Pancreas (tissue), 10 donors: ENCODE measurements at regions not wholly inside any gene's neighbourhood (a gene's known extent, or its start where the extent isn't known, plus 50 kb on each side); places are given as distances from the start of the nearest gene placed in this dataset.

Source experiments
- ATAC-seq, 4 donors: fragments of 200-7000 bp; cut with Tn5 transposase; one replicate each; pipeline versions ENCODE4 v1.8.0 to v1.9.1; 2020; ENCODE audit warnings: mild to moderate bottlenecking in 4 of 4, moderate library complexity in 4 of 4
- DNase-seq, 6 donors: peaks; one replicate each; pipeline ENCODE4 v3.0.0-alpha.2; 2020
- FAIRE-seq: peaks from 2 replicates; lab custom pipeline; 2012; peaks lifted over from hg19 to GRCh38; lab: Jason Lieb, UNC
- H3K27ac ChIP-seq, 4 donors: fragments of 200-600 bp; sonication (generic); 1 replicate in 3 of 4; 2 replicates in 1 of 4; pipeline versions ENCODE4 v1.5.0 to v1.8.0; 2020
- H3K27me3 ChIP-seq, 4 donors: fragments of 200-600 bp; one replicate each; pipeline ENCODE4 v1.8.0; 2021
- H3K36me3 ChIP-seq, 3 donors: fragments of 200-600 bp; sonication (generic) in 1 of 3; one replicate each; pipeline versions ENCODE4 v1.5.0 to v1.8.0; 2020 to 2021
- H3K4me1 ChIP-seq, 3 donors: fragments of 200-600 bp; one replicate each; pipeline ENCODE4 v1.8.0; 2021
- H3K4me3 ChIP-seq, 4 donors: fragments of 200-600 bp; sonication (generic) in 2 of 4; one replicate each; pipeline versions ENCODE4 v1.5.0 to v1.8.0; 2020 to 2021
- H3K9me3 ChIP-seq, 4 donors: fragments of 200-600 bp; one replicate each; pipeline ENCODE4 v1.8.0; 2021
- CTCF ChIP-seq, 4 donors: fragments of 200-600 bp; sonication (generic) in 3 of 4; IDR thresholded peaks; one replicate each; pipeline versions ENCODE4 v1.5.0 to v1.8.0; 2021; ENCODE audit warnings: antibody characterized with exemption in 4 of 4
- WGBS, 2 donors: extraction: QIAGEN DNeasy Blood & Tissue Kit; methylation state at CpG; one replicate each; pipeline ENCODE4 v1.1.7; 2013; 5-methylcytosine and 5-hydroxymethylcytosine counted together
- intact Hi-C, 3 donors: fragments of 100-400 bp; cut with DNase I; formaldehyde crosslinking; loops; one replicate each; pipeline versions ENCODE4 v1.11.1 to v1.14.2; 2022
- donor health status: healthy with polysubstance abuse.
- donor health status: DM: no; HTN: no; CAD: no; lungs with moderate emphysema.
- donor health status: DM: no; HTN: no; CAD: no.
- donor health status: control.
- donor health status: control.
- donor health status: Bipolar disorder and iron deficiency.
- donor health status: DM: yes; HTN: yes; CAD: no.
- donor health status: DM: no; HTN: no; CAD: no.
- donor health status: DM: no; HTN: no; CAD: no.
- donor health status: DM: yes; HTN: yes; CAD: no.

- FAIRE-seq (no peak), DNase-seq (no peak), ATAC-seq (no peak)
- Histone ChIP-seq H3K4me1 (no peaks in the 10 kb centered on the region), H3K4me3 (no peak overlapping the region), H3K9me3 (no peaks in the 10 kb centered on the region), H3K27me3 (no peaks in the 10 kb centered on the region), H3K27ac (no peak overlapping the region), H3K36me3 (no peaks in the 10 kb centered on the region)
- intact Hi-C loops = no loop called here
- TF ChIP-seq CTCF (IDR thresholded peaks at IDR 0.05) = no peak
- WGBS, 2 donors = 95 to 96% methylated on average over 1 of the region's 1 CpG
Measured at GRCh38 chr2:57954020-57954419, 92.6 kb upstream of the VRK2 start.

- Histone ChIP-seq H3K4me3 (no peak overlapping the region), H3K4me1 (no peaks in the 10 kb centered on the region), H3K9me3 (no peaks in the 10 kb centered on the region), H3K27me3 (no peaks in the 10 kb centered on the region), H3K27ac (no peak overlapping the region), H3K36me3 (no peaks in the 10 kb centered on the region)
- intact Hi-C loops = no loop called here
- TF ChIP-seq CTCF (IDR thresholded peaks at IDR 0.05) = no peak
- 74 to 89% methylated on average over 3 of the region's 3 CpGs for WGBS, 2 donors
- ATAC-seq (no peak), FAIRE-seq (no peak), DNase-seq (no peak)
Measured at GRCh38 chr2:57957238-57957637, 89.4 kb upstream of the VRK2 start.

- Histone ChIP-seq H3K27me3 (no peaks in the 10 kb centered on the region), H3K36me3 (no peaks in the 10 kb centered on the region), H3K27ac (no peak overlapping the region), H3K4me3 (no peak overlapping the region), H3K4me1 (no peaks in the 10 kb centered on the region), H3K9me3 (no peaks in the 10 kb centered on the region)
- FAIRE-seq (no peak), DNase-seq (no peak), ATAC-seq (no peak)
- intact Hi-C loops = no loop called here
- WGBS, 2 donors = 53 to 64% methylated on average over 7 of the region's 7 CpGs
- TF ChIP-seq CTCF (IDR thresholded peaks at IDR 0.05) = no peak
Measured at GRCh38 chr2:57959390-57959789, 87.2 kb upstream of the VRK2 start.

GRCh38 chr2:57962861-57963260 is 83.7 kb upstream of the VRK2 start:
- Histone ChIP-seq H3K27ac (no peak overlapping the region), H3K4me3 (no peak overlapping the region), H3K4me1 (no peaks in the 10 kb centered on the region), H3K9me3 (no peaks in the 10 kb centered on the region), H3K36me3 (no peaks in the 10 kb centered on the region), H3K27me3 (no peaks in the 10 kb centered on the region)
- intact Hi-C loops = no loop called here
- ATAC-seq = no peak
- WGBS, 2 donors = 76 to 87% methylated on average over 3 of the region's 3 CpGs
- FAIRE-seq = no peak
- DNase-seq = no peak
- TF ChIP-seq CTCF (IDR thresholded peaks at IDR 0.05) = no peak

- FAIRE-seq (no peak), ATAC-seq (no peak), DNase-seq (no peak)
- no peaks in the 10 kb centered on the region for H3K4me1 ChIP-seq
- H3K36me3 ChIP-seq = no peaks in the 10 kb centered on the region
- no peak overlapping the region for H3K27ac ChIP-seq
- no peak for TF ChIP-seq CTCF (IDR thresholded peaks at IDR 0.05)
- H3K9me3 ChIP-seq = no peaks in the 10 kb centered on the region
- H3K4me3 ChIP-seq = no peak overlapping the region
- H3K27me3 ChIP-seq = no peaks in the 10 kb centered on the region
- WGBS, 2 donors = 98 to 99% methylated on average over 1 of the region's 1 CpG
- intact Hi-C loops = no loop called here
Measured at GRCh38 chr2:57965219-57965618, 81.4 kb upstream of the VRK2 start.
